Kidney (tissue), 13 donors: ENCODE measurements at regions not wholly inside any gene's neighbourhood (a gene's known extent, or its start where the extent isn't known, plus 50 kb on each side); places are given as distances from the start of the nearest gene placed in this dataset.
"Not testable (repeated sequence)": the region's sequence is repeated elsewhere in the genome, so short reads cannot be mapped to it uniquely, and the experiment has no call there.

Experiments used
- DNase-seq, 5 donors: peaks; one replicate each; pipeline ENCODE4 v3.0.0-alpha.2; 2013 to 2020
- FAIRE-seq: peaks from 2 replicates; lab custom pipeline; 2012; peaks lifted over from hg19 to GRCh38; lab: Jason Lieb, UNC
- H3K27ac ChIP-seq, 2 donors: one replicate each; pipeline ENCODE4 v1.7.0; 2013; ENCODE audit warnings: low read depth in 2 of 2, low read length in 2 of 2, inconsistent platforms in 1 of 2
- H3K27me3 ChIP-seq: one replicate; pipeline ENCODE4 v1.7.1; 2013; ENCODE audit warnings: low read length, inconsistent platforms; ENCODE audit not compliant: control insufficient read depth, insufficient read depth
- H3K36me3 ChIP-seq, 3 donors: one replicate each; pipeline versions ENCODE4 v1.7.0 to v1.7.1; 2013; ENCODE audit warnings: low read length in 3 of 3, control low read depth in 1 of 3, inconsistent platforms in 1 of 3; ENCODE audit not compliant: insufficient read depth in 3 of 3, control insufficient read depth in 2 of 3
- H3K4me1 ChIP-seq, 3 donors: one replicate each; pipeline versions ENCODE4 v1.7.0 to v1.7.1; 2013; ENCODE audit warnings: low read length in 3 of 3, inconsistent platforms in 1 of 3, low read depth in 1 of 3; ENCODE audit not compliant: control insufficient read depth in 2 of 3, insufficient read depth in 2 of 3
- H3K4me3 ChIP-seq, 3 donors: one replicate each; pipeline versions ENCODE4 v1.7.0 to v1.8.1; 2013; ENCODE audit warnings: low read length in 3 of 3, control low read depth in 1 of 3, inconsistent platforms in 1 of 3
- H3K9ac ChIP-seq, 3 donors: one replicate each; pipeline versions ENCODE4 v1.7.0 to v1.7.1; 2013; ENCODE audit warnings: low read length in 3 of 3, control low read depth in 1 of 3, inconsistent platforms in 1 of 3
- H3K9me3 ChIP-seq, 3 donors: one replicate each; pipeline versions ENCODE4 v1.7.0 to v1.7.1; 2013; ENCODE audit warnings: low read length in 3 of 3, control low read depth in 1 of 3, inconsistent platforms in 1 of 3; ENCODE audit not compliant: control insufficient read depth in 2 of 3, insufficient read depth in 1 of 3
- intact Hi-C: fragments of 100-400 bp; cut with DNase I; formaldehyde crosslinking; loops from one replicate; pipeline ENCODE4 v1.11.1; 2022
- TF ChIP-seq, protein P1 (sequence below): IDR thresholded peaks from 3 replicates; pipeline ENCODE4 v1.5.1; 2012; ENCODE audit warnings: mild to moderate bottlenecking, moderate library complexity, borderline replicate concordance; ENCODE audit not compliant: insufficient read depth; ENCODE audit errors: extremely low read depth
- donor health status: control.
- donor health status: control.
- donor health status: control.
- donor health status: control.
- donor health status: control.
- donor health status: DM: yes; HTN: yes; CAD: no.
- donor health status: Normal renal cell carcinoma (clear cell type).

DNA sequence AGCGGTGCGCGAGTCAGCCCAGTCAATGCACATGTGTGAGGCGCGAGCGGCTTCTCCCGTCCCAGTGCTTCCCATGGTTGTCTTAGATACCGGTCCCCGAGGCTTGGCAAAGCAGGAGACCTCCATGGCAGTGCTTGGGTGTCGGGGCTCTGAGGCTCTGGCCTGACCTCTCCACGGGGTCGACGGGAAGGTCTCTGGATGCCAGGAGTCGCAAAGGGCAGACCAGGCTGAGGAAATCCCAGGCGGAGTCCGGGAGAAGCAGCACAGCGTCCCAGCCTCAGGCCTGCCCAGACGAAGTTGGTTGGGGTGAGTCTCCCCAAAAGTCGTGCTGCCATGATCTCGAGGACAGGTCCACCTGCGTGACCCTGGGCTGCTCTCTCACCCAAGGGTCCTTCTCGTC, 3881.6 kb downstream of the SRGAP2C start:
- FAIRE-seq (no peak), DNase-seq (peak in 2 of 5 donors; percentile 16 to 68)
- intact Hi-C loops: no loop called here
- H3K9me3 ChIP-seq: peaks cover 2 to 21% (median 17%) of the 10 kb centered on the region in 3 donors
- H3K27ac ChIP-seq: no peak overlapping the region
- no peaks in the 10 kb centered on the region for H3K36me3 ChIP-seq
- H3K9ac ChIP-seq: no peak overlapping the region
- no peaks in the 10 kb centered on the region for H3K4me1 ChIP-seq
- TF ChIP-seq, protein P1, sequence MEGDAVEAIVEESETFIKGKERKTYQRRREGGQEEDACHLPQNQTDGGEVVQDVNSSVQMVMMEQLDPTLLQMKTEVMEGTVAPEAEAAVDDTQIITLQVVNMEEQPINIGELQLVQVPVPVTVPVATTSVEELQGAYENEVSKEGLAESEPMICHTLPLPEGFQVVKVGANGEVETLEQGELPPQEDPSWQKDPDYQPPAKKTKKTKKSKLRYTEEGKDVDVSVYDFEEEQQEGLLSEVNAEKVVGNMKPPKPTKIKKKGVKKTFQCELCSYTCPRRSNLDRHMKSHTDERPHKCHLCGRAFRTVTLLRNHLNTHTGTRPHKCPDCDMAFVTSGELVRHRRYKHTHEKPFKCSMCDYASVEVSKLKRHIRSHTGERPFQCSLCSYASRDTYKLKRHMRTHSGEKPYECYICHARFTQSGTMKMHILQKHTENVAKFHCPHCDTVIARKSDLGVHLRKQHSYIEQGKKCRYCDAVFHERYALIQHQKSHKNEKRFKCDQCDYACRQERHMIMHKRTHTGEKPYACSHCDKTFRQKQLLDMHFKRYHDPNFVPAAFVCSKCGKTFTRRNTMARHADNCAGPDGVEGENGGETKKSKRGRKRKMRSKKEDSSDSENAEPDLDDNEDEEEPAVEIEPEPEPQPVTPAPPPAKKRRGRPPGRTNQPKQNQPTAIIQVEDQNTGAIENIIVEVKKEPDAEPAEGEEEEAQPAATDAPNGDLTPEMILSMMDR: no peak
- no peaks in the 10 kb centered on the region for H3K27me3 ChIP-seq
- H3K4me3 ChIP-seq: no peak overlapping the region

DNA sequence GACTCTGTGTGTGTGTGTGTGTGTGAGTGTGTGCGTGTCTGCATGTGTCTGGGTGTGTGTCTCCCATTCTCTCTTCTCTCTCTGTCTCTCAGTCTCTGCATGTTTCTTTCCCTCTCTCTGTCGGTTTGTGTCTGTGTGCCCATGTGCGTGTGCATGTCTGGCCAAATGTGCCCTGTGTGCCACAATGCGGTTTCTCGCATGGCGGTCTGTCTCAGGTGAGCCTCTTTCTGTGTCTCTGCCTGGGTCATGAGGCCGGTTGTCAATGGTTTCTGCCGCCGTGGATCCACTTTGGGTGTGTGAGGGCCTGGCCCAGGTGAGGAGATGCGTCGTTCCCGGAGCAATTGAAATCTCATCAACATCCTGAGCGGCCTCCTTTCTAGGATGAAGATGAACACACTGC, 3882.1 kb downstream of the SRGAP2C start:
- H3K9ac ChIP-seq, FAIRE-seq, H3K4me1 ChIP-seq, intact Hi-C loops, H3K27ac ChIP-seq, H3K4me3 ChIP-seq, H3K27me3 ChIP-seq, H3K36me3 ChIP-seq: not testable (repeated sequence)
- peaks cover 2 to 26% (median 22%) of the 10 kb centered on the region in 3 donors for H3K9me3 ChIP-seq
- peak in 1 of 5 donors; percentile 22 for DNase-seq

DNA sequence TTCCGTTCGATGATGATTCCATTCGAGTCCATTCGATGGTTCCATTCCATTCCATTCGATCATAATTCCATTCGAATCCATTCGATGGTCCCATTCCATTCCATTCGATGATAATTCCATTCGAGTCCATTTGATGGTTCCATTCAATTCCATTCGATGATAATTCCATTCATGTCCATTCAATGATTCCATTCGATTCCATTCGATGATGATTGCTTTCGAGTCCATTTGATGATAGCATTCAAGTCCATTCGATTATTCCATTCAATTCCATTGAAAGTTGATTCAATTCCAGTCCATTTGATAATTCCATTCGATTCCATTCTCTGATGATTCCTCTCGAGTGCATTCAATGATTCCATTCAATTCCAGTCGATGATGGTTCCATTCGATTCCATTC, 3895.3 kb downstream of the SRGAP2C start:
- Histone ChIP-seq H3K9ac (no peak overlapping the region), H3K4me3 (no peak overlapping the region), H3K27me3 (no peaks in the 10 kb centered on the region), H3K4me1 (no peaks in the 10 kb centered on the region), H3K36me3 (no peaks in the 10 kb centered on the region), H3K27ac (no peak overlapping the region), H3K9me3 (peaks cover 21 to 53% (median 25%) of the 10 kb centered on the region in 3 donors)
- intact Hi-C loops: no loop called here
- no peak for DNase-seq
- FAIRE-seq: no peak
- TF ChIP-seq, protein P1: no peak

DNA sequence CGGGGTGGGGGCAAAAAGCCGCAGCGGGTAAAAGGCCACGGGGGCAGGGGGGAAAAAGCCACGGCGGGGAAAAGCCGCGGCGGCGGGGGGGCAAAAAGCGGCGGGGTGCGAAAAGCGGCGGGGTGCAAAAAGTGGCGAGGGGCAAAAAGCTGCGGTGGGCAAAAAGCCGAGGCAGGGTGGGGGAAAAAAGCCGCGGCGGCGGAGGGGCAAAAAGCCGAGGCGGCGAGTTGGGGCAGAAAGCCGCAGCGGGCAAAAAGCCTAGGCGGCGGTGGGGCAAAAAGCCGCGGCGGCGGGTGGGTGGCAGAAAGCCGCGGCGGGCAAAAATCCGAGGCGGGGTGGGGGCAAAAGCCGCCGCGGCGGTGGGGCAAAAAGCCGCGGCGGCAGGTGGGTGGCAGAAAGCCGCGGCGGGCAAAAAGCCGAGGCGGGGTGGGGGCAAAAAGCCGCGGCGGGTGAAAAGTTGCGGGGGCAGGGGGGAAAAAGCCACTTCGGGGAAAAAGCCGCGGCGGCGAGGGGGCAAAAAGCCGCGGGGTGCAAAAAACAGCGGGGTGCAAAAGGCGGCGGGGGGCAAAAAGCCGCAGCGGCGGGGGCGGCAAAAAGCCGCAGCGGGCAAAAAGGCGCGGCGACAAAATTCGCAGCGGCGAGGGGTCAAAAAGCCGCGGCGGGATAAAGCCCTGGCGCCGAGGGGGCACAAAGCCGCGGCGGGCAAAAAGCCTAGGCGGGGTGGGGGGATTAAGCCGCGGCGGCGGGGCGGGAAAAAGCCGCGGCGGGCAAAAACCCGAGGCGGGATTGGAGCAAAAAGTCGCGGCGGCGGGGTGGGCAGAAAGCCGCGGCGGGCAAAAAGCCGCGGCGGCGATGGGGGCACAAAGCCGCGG, 3901.2 kb downstream of the SRGAP2C start:
- no peak for FAIRE-seq
- Histone ChIP-seq H3K27me3 (no peaks in the 10 kb centered on the region), H3K4me3 (no peak overlapping the region), H3K9ac (no peak overlapping the region), H3K27ac (no peak overlapping the region), H3K4me1 (no peaks in the 10 kb centered on the region), H3K36me3 (no peaks in the 10 kb centered on the region), H3K9me3 (peaks cover 13 to 36% (median 23%) of the 10 kb centered on the region in 3 donors)
- intact Hi-C loops: no loop called here
- DNase-seq: peak in 2 of 5 donors; percentile 18 to 50
- TF ChIP-seq, protein P1: no peak
